Neuronal stem cell (in vitro differentiated cells): ENCODE measurements at regions not wholly inside any gene's neighbourhood (a gene's known extent, or its start where the extent isn't known, plus 50 kb on each side); places are given as distances from the start of the nearest gene placed in this dataset.

Source experiments
- DNase-seq: peaks from one replicate; pipeline ENCODE4 v3.0.0-alpha.2; 2013; ENCODE audit warnings: low spot score
- H2AFZ ChIP-seq: one replicate; pipeline ENCODE4 v1.6.1; 2013; ENCODE audit warnings: mild to moderate bottlenecking, low read length, inconsistent platforms
- H2AK5ac ChIP-seq: 2 replicates; pipeline ENCODE4 v1.6.1; 2013; ENCODE audit warnings: low read depth, mild to moderate bottlenecking, inconsistent platforms, low read length, moderate library complexity, mixed read lengths
- H2BK120ac ChIP-seq: 2 replicates; pipeline ENCODE4 v1.6.1; 2013; ENCODE audit warnings: low read depth, mild to moderate bottlenecking, inconsistent platforms, low read length, moderate library complexity, mixed read lengths
- H2BK12ac ChIP-seq: one replicate; pipeline ENCODE4 v1.6.1; 2013; ENCODE audit warnings: low read length, inconsistent platforms
- H2BK15ac ChIP-seq: 2 replicates; pipeline ENCODE4 v1.6.1; 2013; ENCODE audit warnings: mild to moderate bottlenecking, low read length, inconsistent platforms, mixed read lengths
- H2BK5ac ChIP-seq: one replicate; pipeline ENCODE4 v1.6.1; 2013; ENCODE audit warnings: inconsistent platforms, mild to moderate bottlenecking, low read length, moderate library complexity
- H3K14ac ChIP-seq: one replicate; pipeline ENCODE4 v1.6.1; 2013; ENCODE audit warnings: low read length, inconsistent platforms
- H3K18ac ChIP-seq: 2 replicates; pipeline ENCODE4 v1.6.1; 2013; ENCODE audit warnings: low read length, inconsistent platforms
- H3K23ac ChIP-seq: 2 replicates; pipeline ENCODE4 v1.6.1; 2013; ENCODE audit warnings: low read depth, mild to moderate bottlenecking, mixed read lengths, low read length, inconsistent platforms; ENCODE audit not compliant: poor library complexity
- H3K27ac ChIP-seq: replicated peaks from 3 replicates; pipeline ENCODE4 v1.5.1; 2013; ENCODE audit warnings: low read length, inconsistent platforms
- H3K27me3 ChIP-seq, 3 experiments: 2 replicates each; pipeline ENCODE4 v1.6.1; 2013; ENCODE audit warnings: low read length in 3 of 3, mild to moderate bottlenecking in 2 of 3, inconsistent platforms in 1 of 3, low read depth in 1 of 3, mixed read lengths in 1 of 3, moderate library complexity in 1 of 3; ENCODE audit not compliant: control insufficient read depth in 3 of 3, insufficient read depth in 3 of 3
- H3K36me3 ChIP-seq, 2 donors: replicated peaks in 1 of 2; 2 replicates each; pipeline ENCODE4 v1.6.1; 2013; ENCODE audit warnings: low read length in 2 of 2; ENCODE audit not compliant: control insufficient read depth in 2 of 2, insufficient read depth in 2 of 2
- H3K4ac ChIP-seq: 2 replicates; pipeline ENCODE4 v1.6.1; 2013; ENCODE audit warnings: inconsistent platforms, mild to moderate bottlenecking, low read length, moderate library complexity
- H3K4me1 ChIP-seq, 2 donors: 1 replicate in 1 of 2; 2 replicates in 1 of 2; pipeline ENCODE4 v1.6.1; 2013; ENCODE audit warnings: low read length in 2 of 2, low read depth in 1 of 2; ENCODE audit not compliant: control insufficient read depth in 2 of 2, insufficient read depth in 1 of 2
- H3K4me2 ChIP-seq: one replicate; pipeline ENCODE4 v1.6.1; 2013; ENCODE audit warnings: mild to moderate bottlenecking, low read length, inconsistent platforms; ENCODE audit not compliant: insufficient read depth, poor library complexity, severe bottlenecking
- H3K4me3 ChIP-seq, 2 donors: 2 replicates each; pipeline ENCODE4 v1.5.1; 2013; ENCODE audit warnings: low read length in 2 of 2, mild to moderate bottlenecking in 2 of 2, inconsistent platforms in 1 of 2, moderate library complexity in 1 of 2
- H3K79me1 ChIP-seq: one replicate; pipeline ENCODE4 v1.6.1; 2013; ENCODE audit warnings: low read depth, mild to moderate bottlenecking, inconsistent platforms, low read length, moderate library complexity
- H3K9ac ChIP-seq: one replicate; pipeline ENCODE4 v1.6.1; 2013; ENCODE audit warnings: mild to moderate bottlenecking, low read depth, low read length, inconsistent platforms; ENCODE audit not compliant: poor library complexity
- H3K9me3 ChIP-seq, 2 donors: replicated peaks in 1 of 2; 2 replicates each; pipeline versions ENCODE3 to v1.6.1; 2013; ENCODE audit warnings: low read length in 2 of 2, mild to moderate bottlenecking in 2 of 2, inconsistent platforms in 1 of 2, low read depth in 1 of 2, mixed read lengths in 1 of 2, moderate library complexity in 1 of 2; ENCODE audit not compliant: control insufficient read depth in 2 of 2, insufficient read depth in 1 of 2
- H4K8ac ChIP-seq: one replicate; pipeline ENCODE4 v1.6.1; 2013; ENCODE audit warnings: low read depth, mild to moderate bottlenecking, inconsistent platforms, low read length, moderate library complexity
- H4K91ac ChIP-seq: one replicate; pipeline ENCODE4 v1.6.1; 2013; ENCODE audit warnings: low read length, low read depth, mild to moderate bottlenecking, inconsistent platforms; ENCODE audit not compliant: poor library complexity
- WGBS, 2 donors: extraction: QIAGEN DNeasy Blood & Tissue Kit; methylation state at CpG; one replicate each; pipeline ENCODE4 v1.1.7; 2013; ENCODE audit warnings: missing lambda C conversion rate in 2 of 2, mixed read lengths in 1 of 2; ENCODE audit not compliant: insufficient read length in 2 of 2, insufficient replicate concordance in 1 of 2; ENCODE audit errors: extremely low coverage in 2 of 2; 5-methylcytosine and 5-hydroxymethylcytosine counted together

DNA sequence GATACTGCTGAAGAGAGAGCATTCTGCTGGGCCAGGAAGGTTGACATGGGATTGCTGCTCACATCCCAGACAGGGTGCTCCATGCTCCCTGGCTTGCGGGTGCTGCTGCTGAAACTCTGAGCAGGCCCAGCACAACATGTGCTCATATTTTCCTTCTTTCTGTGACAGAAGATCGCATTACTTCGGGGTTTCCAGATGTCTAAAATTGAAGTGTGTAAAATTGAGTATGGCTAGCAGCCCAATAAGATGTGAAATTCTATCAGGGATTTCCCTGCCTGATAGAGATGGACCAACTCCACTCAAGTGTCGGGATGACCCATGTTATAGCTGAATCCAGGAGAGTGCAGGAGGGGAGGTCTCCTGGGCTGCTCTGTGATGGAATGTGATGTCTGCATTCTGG, 55.6 kb upstream of the KL start:
- Histone ChIP-seq H3K4ac (no peak overlapping the region), H3K4me3 (no peak overlapping the region), H3K27ac (no peak overlapping the region), H3K79me1 (no peaks in the 10 kb centered on the region), H3K36me3 (no peaks in the 10 kb centered on the region), H2AK5ac (no peak overlapping the region), H3K14ac (no peak overlapping the region), H2BK12ac (no peak overlapping the region), H3K9me3 (no peaks in the 10 kb centered on the region), H2BK120ac (no peak overlapping the region), H3K23ac (no peak overlapping the region), H4K91ac (no peak overlapping the region), H2BK5ac (no peak overlapping the region), H4K8ac (no peak overlapping the region), H2AFZ (no peak overlapping the region), H3K4me2 (no peak overlapping the region), H3K9ac (no peak overlapping the region), H3K18ac (no peak overlapping the region), H2BK15ac (no peak overlapping the region), H3K27me3 (peaks cover 0 to 20% (median 2%) of the 10 kb centered on the region in 3 experiments), H3K4me1 (no peaks in the 10 kb centered on the region)
- DNase-seq = no peak
- WGBS, 2 donors = no CpG with 5 or more reads among the region's 4 CpGs

DNA sequence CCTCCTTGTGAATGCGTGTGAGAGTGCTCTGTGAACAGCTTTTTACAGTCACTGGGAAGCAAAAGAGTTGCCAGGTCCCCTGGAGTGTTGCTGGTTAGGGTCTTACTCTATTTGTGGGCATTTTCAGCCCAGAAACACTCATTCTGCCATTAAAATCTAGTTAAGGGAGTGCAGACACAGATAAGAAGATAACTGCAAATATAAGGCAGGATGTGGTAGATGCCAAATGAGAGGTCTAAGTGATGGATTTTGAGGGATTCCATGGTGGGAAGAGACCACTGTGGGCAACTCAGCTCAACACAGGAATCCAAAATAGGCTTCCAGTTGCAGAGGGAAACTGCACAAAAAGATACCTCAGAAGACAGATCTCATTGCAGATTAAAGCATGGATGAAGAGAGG, 54.5 kb upstream of the KL start:
- Histone ChIP-seq H3K23ac (no peak overlapping the region), H3K4me3 (no peak overlapping the region), H3K4me1 (no peaks in the 10 kb centered on the region), H3K36me3 (no peaks in the 10 kb centered on the region), H2AK5ac (no peak overlapping the region), H3K4ac (no peak overlapping the region), H3K14ac (no peak overlapping the region), H2BK12ac (no peak overlapping the region), H4K91ac (no peak overlapping the region), H2BK15ac (no peak overlapping the region), H3K27ac (no peak overlapping the region), H3K18ac (no peak overlapping the region), H3K9ac (no peak overlapping the region), H2BK120ac (no peak overlapping the region), H3K9me3 (no peaks in the 10 kb centered on the region), H2BK5ac (no peak overlapping the region), H3K27me3 (peaks cover 0 to 12% (median 2%) of the 10 kb centered on the region in 3 experiments), H2AFZ (no peak overlapping the region), H3K4me2 (no peak overlapping the region), H4K8ac (no peak overlapping the region), H3K79me1 (no peaks in the 10 kb centered on the region)
- no peak for DNase-seq
- no CpG with 5 or more reads among the region's 1 CpG for WGBS, 2 donors

DNA sequence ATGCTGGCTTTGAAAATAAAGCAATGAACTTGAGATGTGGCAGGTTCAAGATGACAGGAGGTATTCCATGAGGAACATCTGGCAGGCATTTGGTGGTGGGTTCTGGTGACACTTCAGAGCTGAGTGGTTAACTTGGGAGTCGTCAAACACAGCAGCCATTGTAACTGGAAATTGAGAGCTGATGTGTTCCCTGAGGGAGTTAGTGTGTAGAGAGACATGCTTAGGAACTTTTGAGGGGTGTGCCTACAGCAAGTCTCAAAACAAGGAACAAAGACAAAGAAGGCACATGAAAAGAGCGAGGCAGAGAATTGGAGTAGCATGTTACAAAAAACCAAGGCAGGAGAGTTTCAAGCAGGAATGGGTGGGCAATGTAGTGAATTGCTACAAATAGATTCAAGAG, 53.9 kb upstream of the KL start:
- DNase-seq = no peak
- WGBS, 2 donors = no CpG with 5 or more reads among the region's 2 CpGs
- no peak overlapping the region for H3K4me3 ChIP-seq
- no peak overlapping the region for H3K14ac ChIP-seq
- no peaks in the 10 kb centered on the region for H3K9me3 ChIP-seq
- H3K27me3 ChIP-seq = peaks cover 0 to 7% (median 2%) of the 10 kb centered on the region in 3 experiments
- H3K23ac ChIP-seq = no peak overlapping the region
- H3K4me2 ChIP-seq = no peak overlapping the region
- no peak overlapping the region for H2BK5ac ChIP-seq
- H3K27ac ChIP-seq = no peak overlapping the region
- no peak overlapping the region for H2BK120ac ChIP-seq
- H3K9ac ChIP-seq = no peak overlapping the region
- no peak overlapping the region for H3K18ac ChIP-seq
- no peak overlapping the region for H2BK15ac ChIP-seq
- H4K8ac ChIP-seq = no peak overlapping the region
- H2AK5ac ChIP-seq = no peak overlapping the region
- no peak overlapping the region for H4K91ac ChIP-seq
- H3K79me1 ChIP-seq = no peaks in the 10 kb centered on the region
- H2AFZ ChIP-seq = no peak overlapping the region
- H2BK12ac ChIP-seq = no peak overlapping the region
- H3K4ac ChIP-seq = no peak overlapping the region
- no peaks in the 10 kb centered on the region for H3K36me3 ChIP-seq
- no peaks in the 10 kb centered on the region for H3K4me1 ChIP-seq

DNA sequence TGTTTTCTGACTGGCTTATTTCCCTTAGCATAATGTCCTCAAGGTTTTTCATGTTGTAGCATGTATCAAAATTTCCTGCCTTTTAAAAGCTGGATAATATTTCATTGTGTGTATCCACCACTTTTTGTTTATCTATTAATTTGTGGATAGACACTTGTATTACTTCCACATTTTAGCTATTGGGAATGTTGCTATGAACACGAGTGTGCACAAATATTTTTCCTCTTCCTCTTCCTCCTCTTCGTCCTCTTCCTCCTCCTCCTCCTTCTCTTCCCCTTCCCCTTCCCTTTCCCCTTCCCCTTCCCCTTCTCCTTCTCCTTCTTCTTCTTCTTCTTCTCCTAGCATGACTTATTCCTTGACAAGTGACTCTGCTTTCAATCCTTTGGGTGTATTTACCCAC, 51.2 kb upstream of the KL start:
- WGBS, 2 donors = no CpG with 5 or more reads among the region's 2 CpGs
- H2BK12ac ChIP-seq = no peak overlapping the region
- no peak overlapping the region for H3K27ac ChIP-seq

More for the DNA sequence above, 51.2 kb upstream of the KL start:
- Histone ChIP-seq H2AK5ac (no peak overlapping the region), H2BK15ac (no peak overlapping the region), H3K4me2 (no peak overlapping the region), H4K91ac (no peak overlapping the region), H3K79me1 (no peaks in the 10 kb centered on the region), H4K8ac (no peak overlapping the region), H3K23ac (no peak overlapping the region), H3K9ac (no peak overlapping the region), H2AFZ (no peak overlapping the region), H3K4me1 (peaks cover 0 to 9% of the 10 kb centered on the region in 2 donors), H2BK120ac (no peak overlapping the region), H3K36me3 (no peaks in the 10 kb centered on the region), H3K4ac (no peak overlapping the region), H3K27me3 (peaks cover 0 to 7% (median 2%) of the 10 kb centered on the region in 3 experiments), H3K4me3 (no peak overlapping the region), H2BK5ac (no peak overlapping the region), H3K14ac (no peak overlapping the region), H3K18ac (no peak overlapping the region), H3K9me3 (no peaks in the 10 kb centered on the region)
- DNase-seq = no peak
